CD4-positive, alpha-beta T cell treated with Interleukin-17A for 4 hours (primary cell): ENCODE measurements at regions not wholly inside any gene's neighbourhood (a gene's known extent, or its start where the extent isn't known, plus 50 kb on each side); places are given as distances from the start of the nearest gene placed in this dataset.

ENCODE experiments used
- DNase-seq: peaks from one replicate; pipeline ENCODE4 v3.0.0-alpha.2; 2020; ENCODE audit warnings: mixed read lengths

GRCh38 chr5:107293541-107294210 lies 377.1 kb downstream of the EFNA5 start:
- DNase-seq, result no peak

- no peak for DNase-seq
Observed at GRCh38 chr5:107291866-107292265, 378.9 kb downstream of the EFNA5 start.

GRCh38 chr5:107290780-107291398 lies 379.8 kb downstream of the EFNA5 start:
- DNase-seq, result no peak

- DNase-seq, result no peak
Observed at GRCh38 chr5:107289030-107289714, 381.6 kb downstream of the EFNA5 start.

- no peak for DNase-seq
Observed at GRCh38 chr5:107286447-107287098, 384.2 kb downstream of the EFNA5 start.

- DNase-seq, result no peak
Observed at GRCh38 chr5:107285772-107286171, 385.0 kb downstream of the EFNA5 start.

GRCh38 chr5:107284822-107285525 lies 385.8 kb downstream of the EFNA5 start:
- no peak for DNase-seq

GRCh38 chr5:107282061-107282460 lies 388.7 kb downstream of the EFNA5 start:
- no peak for DNase-seq

- no peak for DNase-seq
Observed at GRCh38 chr5:107278774-107279173, 392.0 kb downstream of the EFNA5 start.

GRCh38 chr5:107277485-107278125 lies 393.1 kb downstream of the EFNA5 start:
- DNase-seq, result no peak

- DNase-seq, result no peak
Observed at GRCh38 chr5:107275333-107275732, 395.4 kb downstream of the EFNA5 start.

GRCh38 chr5:107274571-107274970 lies 396.2 kb downstream of the EFNA5 start:
- no peak for DNase-seq

- DNase-seq, result no peak
Observed at GRCh38 chr5:107272954-107273353, 397.8 kb downstream of the EFNA5 start.

GRCh38 chr5:107272509-107272908 lies 398.2 kb downstream of the EFNA5 start:
- DNase-seq, result no peak

- no peak for DNase-seq
Observed at GRCh38 chr5:107271682-107272350, 398.9 kb downstream of the EFNA5 start.

GRCh38 chr5:107270561-107270960 lies 400.2 kb downstream of the EFNA5 start:
- DNase-seq, result no peak

GRCh38 chr5:107269678-107270077 lies 401.1 kb downstream of the EFNA5 start:
- no peak for DNase-seq

GRCh38 chr5:107269256-107269655 lies 401.5 kb downstream of the EFNA5 start:
- no peak for DNase-seq

GRCh38 chr5:107268241-107268640 lies 402.5 kb downstream of the EFNA5 start:
- no peak for DNase-seq

- no peak for DNase-seq
Observed at GRCh38 chr5:107266100-107266499, 404.6 kb downstream of the EFNA5 start.

GRCh38 chr5:107265193-107265592 lies 405.5 kb downstream of the EFNA5 start:
- DNase-seq, result no peak
